ENCODE measurements at regions not wholly inside any gene's neighbourhood (a gene's known extent, or its start where the extent isn't known, plus 50 kb on each side); places are given as distances from the start of the nearest gene placed in this dataset.

DNA sequence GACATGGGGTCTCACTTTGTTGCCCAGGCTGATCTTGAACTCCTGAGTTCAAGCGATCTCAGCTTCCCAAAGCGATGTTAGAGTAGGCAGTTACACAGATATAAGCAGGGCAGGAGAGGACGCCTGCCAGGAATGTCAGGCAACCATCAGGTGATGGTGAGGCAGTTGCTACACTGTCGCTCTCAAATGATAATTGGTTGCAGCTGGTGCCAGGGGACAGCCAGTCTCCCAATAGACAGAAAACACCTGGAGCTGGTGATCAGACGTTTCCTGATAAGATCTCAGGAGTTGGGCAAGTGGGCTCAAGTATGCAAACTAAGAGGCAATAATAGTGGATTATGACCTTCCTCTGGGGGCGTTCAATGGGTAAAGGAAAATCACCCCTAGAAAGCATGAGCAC, 163.1 kb upstream of the RGPD4 start:
- CTCF ChIA-PET = no interaction called here
- Mint-ChIP-seq H3K4me1 (no peaks in the 10 kb centered on the region), H3K9me3 (peaks cover 3% of the 10 kb centered on the region), H3K27ac (no peak overlapping the region), H3K4me3 (no peak overlapping the region), H3K27me3 (no peaks in the 10 kb centered on the region), H3K36me3 (no peaks in the 10 kb centered on the region)
- no peak for DNase-seq

DNA sequence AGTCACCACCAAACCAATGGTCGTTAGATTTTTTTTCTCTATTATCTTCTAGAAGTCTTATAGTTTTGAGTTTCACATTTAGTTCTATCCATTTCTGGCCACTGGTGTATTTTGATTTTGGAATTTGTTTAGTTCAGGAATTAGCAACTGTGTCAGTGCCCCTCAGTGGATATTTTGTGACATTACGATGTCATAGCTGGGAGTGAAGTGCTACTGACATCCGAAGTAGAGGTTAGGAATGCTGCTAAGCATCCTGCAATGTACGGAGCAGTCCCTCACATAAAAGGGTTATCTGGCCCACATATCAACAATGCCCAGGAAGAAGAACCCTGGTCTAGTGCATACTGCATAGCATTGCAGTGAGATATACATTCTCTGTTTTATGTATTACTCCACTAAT, 157.4 kb upstream of the RGPD4 start:
- Mint-ChIP-seq H3K36me3 (no peaks in the 10 kb centered on the region), H3K4me3 (no peak overlapping the region), H3K27me3 (no peaks in the 10 kb centered on the region), H3K9me3 (peaks cover 16% of the 10 kb centered on the region), H3K4me1 (no peaks in the 10 kb centered on the region), H3K27ac (no peak overlapping the region)
- DNase-seq = no peak
- CTCF ChIA-PET = no interaction called here

DNA sequence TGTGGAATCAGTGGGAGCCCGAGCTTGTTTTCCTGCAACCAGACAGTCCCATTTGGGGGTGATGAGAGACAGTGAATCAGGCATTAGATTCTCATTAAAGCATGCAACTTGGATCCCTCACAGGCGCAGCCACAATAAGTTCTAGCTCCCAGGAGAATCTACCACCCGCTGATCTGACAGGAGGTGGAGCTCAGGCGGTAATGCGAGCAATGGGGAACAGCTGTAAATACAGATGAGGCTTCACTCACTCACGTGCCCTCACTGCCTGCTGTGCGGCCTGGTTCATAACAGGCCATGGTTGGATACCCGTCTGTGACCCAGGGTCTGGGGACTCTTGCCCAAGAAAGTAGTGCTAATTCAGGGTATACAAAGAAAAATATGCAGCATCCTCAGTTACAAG, 144.8 kb upstream of the RGPD4 start:
- Mint-ChIP-seq H3K4me3 (no peak overlapping the region), H3K36me3 (no peaks in the 10 kb centered on the region), H3K27ac (no peak overlapping the region), H3K9me3 (no peaks in the 10 kb centered on the region), H3K27me3 (no peaks in the 10 kb centered on the region), H3K4me1 (no peaks in the 10 kb centered on the region)
- no peak for DNase-seq
- CTCF ChIA-PET = no interaction called here

DNA sequence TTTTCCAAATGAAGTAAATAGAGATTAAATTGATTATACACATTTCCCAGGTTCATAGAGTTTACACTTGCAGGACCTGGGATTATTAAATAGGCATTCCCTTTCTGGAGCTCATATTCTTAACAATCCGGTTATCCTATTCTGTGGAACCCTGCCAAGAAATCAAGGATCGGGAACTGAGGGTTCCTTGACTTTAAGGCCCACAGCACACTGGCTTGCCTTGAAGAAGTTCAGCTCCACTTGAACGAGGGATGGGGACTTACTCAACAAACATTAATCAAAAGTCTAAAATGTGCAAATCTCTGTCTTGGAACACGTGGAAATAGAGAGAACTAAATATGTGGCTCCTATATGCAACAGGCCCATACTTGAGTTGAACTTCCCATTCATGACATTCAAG, 142.3 kb upstream of the RGPD4 start:
- no peak for DNase-seq
- no peak overlapping the region for H3K27ac Mint-ChIP-seq
- no peaks in the 10 kb centered on the region for H3K27me3 Mint-ChIP-seq
- no peaks in the 10 kb centered on the region for H3K9me3 Mint-ChIP-seq
- no peaks in the 10 kb centered on the region for H3K36me3 Mint-ChIP-seq
- no peak overlapping the region for H3K4me3 Mint-ChIP-seq
- H3K4me1 Mint-ChIP-seq = no peaks in the 10 kb centered on the region
- CTCF ChIA-PET = no interaction called here

DNA sequence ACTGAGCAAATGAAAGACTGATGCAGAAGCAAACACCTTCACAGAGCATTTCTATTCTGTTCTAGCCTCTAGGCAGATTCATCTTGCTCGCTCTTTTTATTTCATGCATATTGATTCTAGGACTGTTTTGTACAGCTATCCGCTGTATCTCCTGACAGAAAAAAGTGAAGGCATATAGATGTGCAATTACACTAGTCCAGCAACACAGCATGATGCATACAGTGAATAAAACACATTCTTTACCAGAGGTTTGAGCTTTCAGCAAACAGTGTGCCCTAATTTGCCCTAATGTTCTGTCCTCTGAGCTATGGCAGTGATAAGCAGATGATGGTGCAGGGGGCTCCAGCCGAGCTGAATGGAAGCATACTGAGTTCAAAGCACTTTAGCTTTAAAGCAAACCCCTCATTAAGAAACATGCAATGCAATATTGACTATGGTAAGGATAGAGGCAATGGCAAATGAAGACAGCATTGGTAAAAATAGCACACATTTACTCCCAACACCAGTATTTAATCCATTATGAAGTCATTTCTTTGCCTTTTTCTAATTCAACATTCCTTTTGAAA, 141.2 kb upstream of the RGPD4 start:
- DNase-seq = no peak
- Mint-ChIP-seq H3K27ac (no peak overlapping the region), H3K4me3 (no peak overlapping the region), H3K4me1 (no peaks in the 10 kb centered on the region), H3K9me3 (no peaks in the 10 kb centered on the region), H3K27me3 (no peaks in the 10 kb centered on the region), H3K36me3 (no peaks in the 10 kb centered on the region)
- CTCF ChIA-PET = no interaction called here

DNA sequence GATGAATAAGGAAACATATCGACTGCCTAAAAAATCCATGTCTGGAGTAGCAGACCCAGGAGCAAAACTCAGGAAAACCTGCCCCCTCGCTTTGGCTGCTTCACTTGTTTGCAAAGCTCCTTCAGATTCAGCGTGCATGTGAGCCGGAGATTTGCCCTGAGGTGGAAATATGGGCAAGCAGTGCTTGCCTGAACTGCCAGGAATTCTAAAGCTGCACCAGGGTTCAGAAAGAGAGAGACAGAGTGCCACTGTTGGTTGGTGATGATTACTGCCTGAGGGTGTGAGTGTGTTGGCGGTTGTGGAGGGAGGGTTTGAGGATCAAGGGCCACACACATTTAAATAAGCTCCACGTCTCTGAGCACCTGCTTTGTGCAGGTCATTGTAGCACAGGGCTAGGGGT, 139.6 kb upstream of the RGPD4 start:
- DNase-seq = no peak
- Mint-ChIP-seq H3K36me3 (no peaks in the 10 kb centered on the region), H3K9me3 (no peaks in the 10 kb centered on the region), H3K27me3 (no peaks in the 10 kb centered on the region), H3K4me1 (no peaks in the 10 kb centered on the region), H3K4me3 (no peak overlapping the region), H3K27ac (no peak overlapping the region)
- CTCF ChIA-PET = no interaction called here

DNA sequence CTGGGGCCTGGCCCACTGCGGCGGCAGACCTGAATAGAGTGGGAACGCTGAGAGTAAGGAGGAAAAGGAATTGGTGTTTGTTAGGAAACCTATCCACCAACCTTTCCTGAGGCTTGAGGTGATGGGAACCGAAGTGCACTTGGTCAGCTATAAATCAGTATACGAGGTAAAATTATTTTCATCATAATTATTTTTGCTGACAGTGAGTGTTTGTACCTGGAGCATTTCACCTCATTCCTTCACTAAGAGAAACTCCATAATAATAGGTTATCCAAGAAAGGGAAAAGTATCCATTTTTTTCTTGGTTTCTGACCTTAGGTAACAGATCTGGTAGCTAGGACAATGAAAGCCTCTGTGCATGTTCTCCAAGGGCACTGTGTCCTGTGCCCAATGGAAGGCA, 138.6 kb upstream of the RGPD4 start:
- H3K4me3 Mint-ChIP-seq = no peak overlapping the region
- CTCF ChIA-PET = no interaction called here
- no peaks in the 10 kb centered on the region for H3K36me3 Mint-ChIP-seq
- H3K27me3 Mint-ChIP-seq = no peaks in the 10 kb centered on the region
- H3K4me1 Mint-ChIP-seq = no peaks in the 10 kb centered on the region
- no peaks in the 10 kb centered on the region for H3K9me3 Mint-ChIP-seq
- H3K27ac Mint-ChIP-seq = no peak overlapping the region
- no peak for DNase-seq

DNA sequence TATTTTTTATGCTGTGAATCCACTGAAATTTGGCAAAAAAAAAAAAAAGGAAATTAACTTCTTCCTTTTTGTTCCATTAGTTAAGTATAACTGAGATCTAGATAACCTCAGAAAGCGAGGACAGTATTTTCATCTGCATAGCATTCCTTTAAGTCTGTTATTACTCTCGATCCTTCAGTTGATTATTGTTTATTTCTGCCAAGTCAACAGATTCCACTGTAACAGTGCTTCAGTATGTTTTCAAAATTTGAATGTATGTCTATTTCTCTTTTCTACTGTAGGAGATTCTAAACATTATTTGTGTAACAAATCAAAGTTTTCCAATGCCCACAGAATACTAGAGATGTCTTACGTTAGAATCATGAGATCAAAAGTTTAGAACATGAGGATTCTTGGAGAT, 133.1 kb upstream of the RGPD4 start:
- H3K27me3 Mint-ChIP-seq = no peaks in the 10 kb centered on the region
- no peaks in the 10 kb centered on the region for H3K4me1 Mint-ChIP-seq
- H3K36me3 Mint-ChIP-seq = no peaks in the 10 kb centered on the region
- CTCF ChIA-PET = no interaction called here
- no peak for DNase-seq
- no peak overlapping the region for H3K4me3 Mint-ChIP-seq
- H3K9me3 Mint-ChIP-seq = no peaks in the 10 kb centered on the region
- H3K27ac Mint-ChIP-seq = no peak overlapping the region

DNA sequence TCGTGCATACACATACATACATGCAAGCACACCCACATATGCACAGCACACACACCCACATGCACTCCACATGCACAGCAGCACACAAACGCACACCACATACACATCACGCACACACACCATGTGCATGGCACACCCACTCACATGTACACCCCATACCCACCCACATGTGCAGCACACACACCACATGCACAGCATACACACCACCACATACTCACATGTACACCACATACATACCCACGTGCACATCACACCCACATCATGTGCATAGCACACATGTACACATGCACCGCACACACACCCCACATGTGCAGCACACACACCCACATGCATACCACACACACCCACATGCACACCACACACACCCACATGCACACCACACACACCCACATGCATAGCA, 132.0 kb upstream of the RGPD4 start:
- H3K27ac Mint-ChIP-seq = no peak overlapping the region
- CTCF ChIA-PET = no interaction called here
- no peak for DNase-seq
- no peaks in the 10 kb centered on the region for H3K27me3 Mint-ChIP-seq
- H3K4me3 Mint-ChIP-seq = no peak overlapping the region
- H3K4me1 Mint-ChIP-seq = no peaks in the 10 kb centered on the region
- H3K36me3 Mint-ChIP-seq = no peaks in the 10 kb centered on the region
- no peaks in the 10 kb centered on the region for H3K9me3 Mint-ChIP-seq

DNA sequence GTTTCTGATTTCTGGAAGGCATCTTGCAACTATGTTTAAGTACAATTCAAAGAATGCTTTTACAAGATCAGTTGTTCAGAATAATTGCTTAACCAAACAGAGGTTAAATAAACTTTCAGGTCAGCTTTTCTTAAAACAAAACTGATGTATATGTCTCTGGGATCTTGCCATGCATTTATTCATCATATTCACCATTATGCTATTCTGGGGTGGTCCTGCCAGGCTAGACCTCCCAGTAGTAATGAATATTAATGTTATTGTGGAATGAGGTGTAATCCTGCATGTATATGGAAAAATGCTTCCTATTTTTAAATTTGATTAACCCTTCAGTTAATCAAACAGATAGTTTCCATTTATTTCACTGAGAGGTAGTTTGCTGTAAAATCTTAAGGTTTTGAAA, 129.3 kb upstream of the RGPD4 start:
- Mint-ChIP-seq H3K27ac (no peak overlapping the region), H3K9me3 (no peaks in the 10 kb centered on the region), H3K4me3 (no peak overlapping the region), H3K27me3 (no peaks in the 10 kb centered on the region), H3K36me3 (no peaks in the 10 kb centered on the region), H3K4me1 (no peaks in the 10 kb centered on the region)
- DNase-seq = no peak
- CTCF ChIA-PET = no interaction called here

DNA sequence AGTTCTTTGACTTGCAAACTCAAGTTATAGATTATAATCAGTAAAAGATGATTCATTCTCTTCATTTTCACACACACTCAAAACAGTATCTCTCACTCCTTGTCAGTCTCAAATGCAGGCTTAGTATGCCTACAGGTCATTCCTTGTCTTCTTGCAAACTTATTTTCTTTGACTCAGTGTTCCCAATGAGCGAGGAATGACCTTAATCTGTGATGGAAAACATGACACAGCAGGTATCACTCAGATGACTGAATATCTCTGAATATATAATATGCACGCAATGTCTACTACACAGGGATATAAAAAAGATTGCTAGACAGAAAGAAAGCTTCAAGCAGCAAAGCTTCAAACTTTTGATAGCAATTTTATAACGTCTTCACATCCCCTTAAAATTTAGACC, 127.8 kb upstream of the RGPD4 start:
- DNase-seq = no peak

DNA sequence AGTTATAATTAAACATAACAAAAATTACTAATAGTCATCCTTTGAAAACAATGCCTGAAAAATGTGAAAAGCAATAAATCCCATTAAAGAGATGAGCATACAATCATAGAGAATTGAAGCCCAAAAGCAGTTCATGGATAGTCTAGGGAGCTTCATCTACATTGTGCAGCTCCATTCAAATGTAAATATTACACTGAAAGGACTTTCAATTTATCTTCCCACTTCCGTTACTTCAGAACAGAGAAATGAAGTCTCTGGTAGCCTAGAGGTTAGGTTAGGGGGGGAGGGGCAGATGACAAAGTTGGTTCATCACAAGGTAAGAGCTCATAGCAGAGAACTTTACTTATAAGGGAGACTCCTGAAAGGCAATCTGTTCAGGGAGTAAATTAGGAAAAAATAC, 126.6 kb upstream of the RGPD4 start:
- DNase-seq = no peak
- Mint-ChIP-seq H3K4me1 (no peaks in the 10 kb centered on the region), H3K4me3 (no peak overlapping the region), H3K36me3 (no peaks in the 10 kb centered on the region), H3K27me3 (no peaks in the 10 kb centered on the region), H3K9me3 (no peaks in the 10 kb centered on the region), H3K27ac (no peak overlapping the region)
- CTCF ChIA-PET = no interaction called here

More for the DNA sequence above, 127.8 kb upstream of the RGPD4 start:
- no peak overlapping the region for H3K4me3 Mint-ChIP-seq
- H3K27ac Mint-ChIP-seq = no peak overlapping the region
- no peaks in the 10 kb centered on the region for H3K36me3 Mint-ChIP-seq
- no peaks in the 10 kb centered on the region for H3K4me1 Mint-ChIP-seq
- no peaks in the 10 kb centered on the region for H3K27me3 Mint-ChIP-seq
- no peaks in the 10 kb centered on the region for H3K9me3 Mint-ChIP-seq
- CTCF ChIA-PET = no interaction called here

DNA sequence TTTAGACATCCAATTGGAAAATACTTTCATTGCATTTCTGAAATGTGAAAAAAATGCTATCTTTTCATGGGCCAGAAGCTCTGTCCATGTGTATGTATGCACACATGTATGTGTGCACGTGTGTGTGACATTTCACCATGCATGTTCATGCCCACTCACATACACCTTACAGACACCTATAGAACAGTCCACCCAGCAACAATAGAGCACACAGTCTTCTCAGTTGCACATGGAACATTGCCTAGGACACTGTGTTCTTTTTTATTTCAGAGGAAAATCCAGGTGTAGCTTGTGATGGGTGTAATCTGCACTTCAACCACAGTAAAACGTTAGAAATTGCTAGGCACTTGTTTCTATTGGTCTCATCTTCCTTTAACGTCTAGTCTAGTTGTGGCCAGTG, 114.8 kb upstream of the RGPD4 start:
- Mint-ChIP-seq H3K27ac (no peak overlapping the region), H3K36me3 (no peaks in the 10 kb centered on the region), H3K4me3 (no peak overlapping the region), H3K4me1 (peaks cover 4% of the 10 kb centered on the region), H3K27me3 (no peaks in the 10 kb centered on the region), H3K9me3 (no peaks in the 10 kb centered on the region)
- no peak for DNase-seq
- CTCF ChIA-PET = no interaction called here

DNA sequence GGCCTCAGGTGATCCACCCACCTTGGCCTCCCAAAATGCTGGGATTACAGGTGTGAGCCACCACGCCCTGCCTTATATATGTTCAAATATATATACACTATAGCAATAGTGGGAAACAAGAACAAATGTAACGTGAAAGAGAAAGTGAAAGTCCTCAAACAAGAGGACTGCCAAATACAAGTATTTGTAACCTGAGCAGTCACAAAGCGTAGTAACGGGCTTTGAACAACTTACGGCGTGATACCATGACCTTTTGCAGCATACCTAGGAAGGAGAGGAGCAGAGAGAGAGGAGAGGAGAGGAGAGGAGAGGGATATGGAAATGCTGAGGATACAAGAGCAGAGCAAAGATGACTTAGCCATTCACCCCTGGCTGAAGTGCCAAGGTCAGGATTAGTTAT, 113.8 kb upstream of the RGPD4 start:
- H3K4me1 Mint-ChIP-seq = peaks cover 4% of the 10 kb centered on the region
- no peaks in the 10 kb centered on the region for H3K36me3 Mint-ChIP-seq
- CTCF ChIA-PET = no interaction called here
- H3K27ac Mint-ChIP-seq = no peak overlapping the region
- H3K4me3 Mint-ChIP-seq = peak overlapping the region; percentile 17
- no peaks in the 10 kb centered on the region for H3K27me3 Mint-ChIP-seq
- H3K9me3 Mint-ChIP-seq = no peaks in the 10 kb centered on the region
- DNase-seq = no peak

DNA sequence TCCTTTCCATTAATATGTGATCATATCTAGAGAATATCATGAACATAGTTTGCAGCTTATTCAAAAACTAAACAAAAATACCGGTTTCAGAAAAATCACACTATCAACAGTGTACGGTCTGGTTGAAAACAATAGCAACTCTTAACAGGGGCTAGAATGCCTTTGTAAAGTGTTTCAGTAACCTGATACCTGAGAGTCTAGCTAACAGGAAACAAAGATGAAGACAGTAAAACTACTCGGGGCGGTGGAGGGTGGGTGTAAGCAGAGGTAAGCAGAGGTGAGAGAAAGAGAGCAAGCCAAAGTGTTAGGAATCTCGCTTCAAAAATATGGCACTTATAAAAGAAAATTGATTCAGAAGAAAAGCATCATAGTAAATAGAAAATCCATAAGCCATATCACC, 109.0 kb upstream of the RGPD4 start:
- H3K4me3 Mint-ChIP-seq = no peak overlapping the region
- DNase-seq = no peak

DNA sequence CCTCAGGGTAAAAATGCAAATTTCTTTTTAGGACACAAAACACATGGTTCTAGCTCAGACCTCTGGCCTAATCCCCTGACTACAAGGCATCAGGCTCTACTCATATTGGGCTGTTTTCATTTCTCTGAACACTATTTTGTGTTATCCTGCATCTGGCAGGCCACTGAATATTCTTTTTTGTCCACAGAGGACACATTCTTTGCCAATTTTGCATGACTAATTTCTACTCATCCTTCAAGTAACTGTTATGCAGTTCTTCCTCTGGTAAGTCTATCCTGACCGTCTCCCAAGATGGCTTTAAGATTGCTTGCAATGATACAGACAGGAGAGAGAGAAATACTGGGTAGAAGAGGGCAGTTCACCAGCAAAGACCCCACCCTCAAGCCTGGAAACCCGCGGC, 107.6 kb upstream of the RGPD4 start:
- Mint-ChIP-seq H3K4me3 (no peak overlapping the region), H3K27ac (no peak overlapping the region), H3K9me3 (no peaks in the 10 kb centered on the region), H3K27me3 (no peaks in the 10 kb centered on the region), H3K4me1 (no peaks in the 10 kb centered on the region), H3K36me3 (no peaks in the 10 kb centered on the region)
- no peak for DNase-seq
- CTCF ChIA-PET = no interaction called here

More for the DNA sequence above, 109.0 kb upstream of the RGPD4 start:
- Mint-ChIP-seq H3K27me3 (no peaks in the 10 kb centered on the region), H3K27ac (no peak overlapping the region), H3K9me3 (no peaks in the 10 kb centered on the region), H3K4me1 (peaks cover 4% of the 10 kb centered on the region), H3K36me3 (no peaks in the 10 kb centered on the region)
- CTCF ChIA-PET = no interaction called here
